GM23338 (cell line): ENCODE measurements at regions not wholly inside any gene's neighbourhood (a gene's known extent, or its start where the extent isn't known, plus 50 kb on each side); places are given as distances from the start of the nearest gene placed in this dataset.

Source experiments
- EZH2 ChIP-seq: fragments of 200-600 bp; sonication (generic); IDR thresholded peaks from one replicate; pipeline ENCODE4 v1.8.0; 2017; ENCODE audit warnings: antibody characterized with exemption, mild to moderate bottlenecking, low read depth; ENCODE audit not compliant: unreplicated experiment
- STAT1 ChIP-seq: IDR thresholded peaks from one replicate; pipeline ENCODE4 v1.6.1; 2016; ENCODE audit warnings: antibody characterized with exemption; ENCODE audit not compliant: unreplicated experiment
- TF ChIP-seq, protein P1 (sequence below), 2 experiments: fragments of 200-600 bp in 1 of 2; sonication (generic) in 1 of 2; conservative IDR thresholded peaks; 2 replicates each; pipeline versions ENCODE4 v1.5.1 to v1.6.1; 2016 to 2017; ENCODE audit warnings: antibody characterized with exemption in 2 of 2, low read depth in 2 of 2, mild to moderate bottlenecking in 2 of 2, moderate library complexity in 1 of 2

DNA sequence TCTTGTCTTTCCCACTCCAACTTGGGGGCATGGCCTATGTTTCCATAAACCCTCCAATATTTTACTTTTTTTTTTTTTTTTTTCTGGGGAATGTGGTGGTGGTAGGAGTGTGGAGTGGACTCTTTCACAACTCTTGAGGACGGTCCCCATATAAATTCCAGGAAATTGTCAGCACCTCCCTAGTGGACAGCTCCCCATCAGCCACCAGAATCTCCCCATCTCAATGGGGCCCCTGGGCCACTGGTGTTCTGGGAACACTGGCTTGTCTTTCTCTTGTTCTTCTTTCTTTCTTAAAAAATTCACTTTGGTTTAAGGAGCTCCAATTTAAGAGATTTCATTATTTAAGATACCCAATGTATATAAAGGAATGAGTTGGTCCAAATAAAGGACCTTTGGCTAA, 74.1 kb downstream of the ADM start:
- TF ChIP-seq, protein P1, sequence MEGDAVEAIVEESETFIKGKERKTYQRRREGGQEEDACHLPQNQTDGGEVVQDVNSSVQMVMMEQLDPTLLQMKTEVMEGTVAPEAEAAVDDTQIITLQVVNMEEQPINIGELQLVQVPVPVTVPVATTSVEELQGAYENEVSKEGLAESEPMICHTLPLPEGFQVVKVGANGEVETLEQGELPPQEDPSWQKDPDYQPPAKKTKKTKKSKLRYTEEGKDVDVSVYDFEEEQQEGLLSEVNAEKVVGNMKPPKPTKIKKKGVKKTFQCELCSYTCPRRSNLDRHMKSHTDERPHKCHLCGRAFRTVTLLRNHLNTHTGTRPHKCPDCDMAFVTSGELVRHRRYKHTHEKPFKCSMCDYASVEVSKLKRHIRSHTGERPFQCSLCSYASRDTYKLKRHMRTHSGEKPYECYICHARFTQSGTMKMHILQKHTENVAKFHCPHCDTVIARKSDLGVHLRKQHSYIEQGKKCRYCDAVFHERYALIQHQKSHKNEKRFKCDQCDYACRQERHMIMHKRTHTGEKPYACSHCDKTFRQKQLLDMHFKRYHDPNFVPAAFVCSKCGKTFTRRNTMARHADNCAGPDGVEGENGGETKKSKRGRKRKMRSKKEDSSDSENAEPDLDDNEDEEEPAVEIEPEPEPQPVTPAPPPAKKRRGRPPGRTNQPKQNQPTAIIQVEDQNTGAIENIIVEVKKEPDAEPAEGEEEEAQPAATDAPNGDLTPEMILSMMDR (conservative IDR thresholded peaks at IDR 0.05; ENCODE audit: low read depth in 2 of 2) = no peak
- TF ChIP-seq EZH2 (no peak), STAT1 (no peak)
